HCT116 (cell line): ENCODE measurements at regions not wholly inside any gene's neighbourhood (a gene's known extent, or its start where the extent isn't known, plus 50 kb on each side); places are given as distances from the start of the nearest gene placed in this dataset.

Experiments
- ATAC-seq: fragments of 200-7000 bp; cut with Tn5 transposase; 2 replicates; pipeline ENCODE4 v1.9.1; 2020; ENCODE audit warnings: mild to moderate bottlenecking, moderate library complexity
- BruUV-seq: library from RNA; stranded (reverse); fragments of 400-500 nt; replicated peaks from 2 replicates; lab custom pipeline; 2021; lab: Mats Ljungman, UMichigan
- CTCF ChIA-PET: fragments of 300-600 bp; sonication (Branson Sonifier 250); formaldehyde crosslinking; loops from one replicate; lab custom pipeline; 2021; ENCODE audit warnings: antibody characterized with exemption; lab: Charles Lee
- POLR2A ChIA-PET: fragments of 300-600, 350-600 bp; sonication (Branson Sonifier 250); formaldehyde crosslinking; loops from one replicate; lab custom pipeline; 2021; ENCODE audit warnings: antibody characterized with exemption; lab: Charles Lee
- RAD21 ChIA-PET, 2 experiments: fragments of 300-600 bp; sonication (Branson Sonifier 250); formaldehyde crosslinking; loops; one replicate each; lab custom pipeline; 2023; ENCODE audit warnings: low total read pairs in 2 of 2; ENCODE audit not compliant: uncharacterized antibody in 2 of 2, unreplicated experiment in 2 of 2, low non-redundant PET in 1 of 2; lab: Charles Lee
- DNase-seq: peaks from one replicate; pipeline ENCODE4 v3.0.0-alpha.2; 2010; ENCODE audit warnings: low read depth, low spot score
- H2AFZ ChIP-seq: fragments of 200-600 bp; shearing (Covaris generic), sonication (generic); 2 replicates; pipeline ENCODE4 v1.6.1; 2017; ENCODE audit warnings: low read depth, mixed run types, mixed read lengths, antibody characterized with exemption, low read length; ENCODE audit not compliant: poor library complexity, severe bottlenecking
- H3K27ac ChIP-seq: 2 replicates; pipeline ENCODE4 v1.5.1; 2012; ENCODE audit warnings: low read depth, low read length
- H3K27me3 ChIP-seq: fragments of 200-600 bp; sonication (generic); 2 replicates; pipeline ENCODE4 v1.6.1; 2016; ENCODE audit warnings: mixed run types, low read length, mixed read lengths; ENCODE audit not compliant: insufficient read depth
- H3K36me3 ChIP-seq, 2 experiments: fragments of 200-500 bp in 1 of 2; fragments of 200-600 bp in 1 of 2; sonication (Bioruptor generic) in 1 of 2; sonication (generic) in 1 of 2; 2 replicates each; pipeline versions ENCODE4 v1.5.1 to v1.6.1; 2014 to 2016; ENCODE audit warnings: low read length in 2 of 2, inconsistent platforms in 1 of 2, mixed read lengths in 1 of 2, mixed run types in 1 of 2; ENCODE audit not compliant: insufficient read depth in 2 of 2, control insufficient read depth in 1 of 2
- H3K4me1 ChIP-seq, 2 experiments: fragments of 200-600 bp in 1 of 2; sonication (generic) in 1 of 2; 2 replicates each; pipeline versions ENCODE4 v1.5.1 to v1.6.1; 2012 to 2017; ENCODE audit warnings: low read length in 2 of 2, inconsistent platforms in 1 of 2, mild to moderate bottlenecking in 1 of 2, mixed read lengths in 1 of 2, mixed run types in 1 of 2, moderate library complexity in 1 of 2; ENCODE audit not compliant: insufficient read depth in 2 of 2, control insufficient read depth in 1 of 2
- H3K4me2 ChIP-seq: fragments of 200-600 bp; sonication (generic); 2 replicates; pipeline ENCODE4 v1.6.1; 2017; ENCODE audit warnings: mixed run types, low read length, mixed read lengths
- H3K4me3 ChIP-seq, 2 experiments: fragments of 200-600 bp in 1 of 2; sonication (generic) in 1 of 2; replicated peaks in 1 of 2; 2 replicates each; pipeline ENCODE4 v1.5.1; 2011 to 2016; ENCODE audit warnings: low read length in 2 of 2, control low read depth in 1 of 2, low read depth in 1 of 2, mild to moderate bottlenecking in 1 of 2, mixed read lengths in 1 of 2, mixed run types in 1 of 2
- H3K79me2 ChIP-seq: fragments of 200-600 bp; sonication (generic); 2 replicates; pipeline ENCODE4 v1.6.1; 2017; ENCODE audit warnings: mild to moderate bottlenecking, mixed run types, low read length, moderate library complexity, mixed read lengths; ENCODE audit not compliant: insufficient read depth
- H3K9ac ChIP-seq: fragments of 200-600 bp; sonication (generic); 2 replicates; pipeline ENCODE4 v1.6.1; 2016; ENCODE audit warnings: low read length, mixed read lengths
- H3K9me2 ChIP-seq: fragments of 200-600 bp; sonication (generic), shearing (Covaris generic); 2 replicates; pipeline ENCODE4 v1.6.1; 2017; ENCODE audit warnings: mixed run types, mild to moderate bottlenecking, moderate library complexity; ENCODE audit not compliant: insufficient read depth
- H3K9me3 ChIP-seq, 2 experiments: fragments of 200-500 bp in 1 of 2; fragments of 200-600 bp in 1 of 2; sonication (Bioruptor generic) in 1 of 2; sonication (generic) in 1 of 2; 2 replicates each; pipeline ENCODE4 v1.6.1; 2014 to 2017; ENCODE audit warnings: low read length in 2 of 2, mixed read lengths in 2 of 2, inconsistent platforms in 1 of 2, low read depth in 1 of 2, mild to moderate bottlenecking in 1 of 2, mixed run types in 1 of 2, moderate library complexity in 1 of 2; ENCODE audit not compliant: control insufficient read depth in 1 of 2, insufficient read depth in 1 of 2
- H4K20me1 ChIP-seq: fragments of 200-600 bp; sonication (generic), shearing (Covaris generic); 2 replicates; pipeline ENCODE4 v1.6.1; 2017; ENCODE audit warnings: mixed run types, mild to moderate bottlenecking, moderate library complexity; ENCODE audit not compliant: insufficient read depth
- CTCF ChIP-seq, 3 experiments: fragments of 200-600 bp in 1 of 3; sonication (generic) in 1 of 3; IDR thresholded peaks in 2 of 3; conservative IDR thresholded peaks in 1 of 3; 2 replicates each; pipeline ENCODE4 v1.5.1; 2012 to 2017; ENCODE audit warnings: low read depth in 2 of 3, low read length in 2 of 3, antibody characterized with exemption in 1 of 3, borderline replicate concordance in 1 of 3, control low read depth in 1 of 3, mild to moderate bottlenecking in 1 of 3, mixed read lengths in 1 of 3, mixed run types in 1 of 3, moderate library complexity in 1 of 3; ENCODE audit not compliant: insufficient read depth in 1 of 3
- ELF1 ChIP-seq: IDR thresholded peaks from 2 replicates; pipeline ENCODE4 v1.6.1; 2012; ENCODE audit warnings: low read depth, borderline replicate concordance
- EZH2 ChIP-seq: fragments of 200-600 bp; sonication (generic); IDR thresholded peaks from 2 replicates; pipeline ENCODE4 v1.6.1; 2017; ENCODE audit warnings: antibody characterized with exemption, mixed run types
- EZH2phosphoT487 ChIP-seq: fragments of 200-600 bp; IDR thresholded peaks from 2 replicates; pipeline ENCODE4 v1.6.1; 2018; ENCODE audit warnings: antibody characterized with exemption, borderline replicate concordance
- JUND ChIP-seq: IDR thresholded peaks from 2 replicates; pipeline ENCODE4 v1.6.1; 2012
- POLR2AphosphoS5 ChIP-seq: IDR thresholded peaks from 2 replicates; pipeline ENCODE4 v1.6.1; 2011; ENCODE audit warnings: mild to moderate bottlenecking, low read depth, low read length, moderate library complexity
- RAD21 ChIP-seq: IDR thresholded peaks from 2 replicates; pipeline ENCODE4 v1.6.1; 2012; ENCODE audit warnings: low read depth, mild to moderate bottlenecking
- SP1 ChIP-seq: IDR thresholded peaks from 2 replicates; pipeline ENCODE4 v1.6.1; 2012; ENCODE audit warnings: low read depth
- ZBTB33 ChIP-seq: IDR thresholded peaks from 2 replicates; pipeline ENCODE4 v1.6.1; 2011; ENCODE audit warnings: mild to moderate bottlenecking, low read length, moderate library complexity; ENCODE audit not compliant: insufficient replicate concordance; ENCODE audit errors: extremely low read depth
- ZFX ChIP-seq: fragments of 450-650 bp; IDR thresholded peaks from 2 replicates; pipeline ENCODE4 v1.6.1; 2017
- intact Hi-C: fragments of 100-400 bp; cut with micrococcal nuclease; formaldehyde crosslinking; loops from 2 replicates; pipeline ENCODE4 v1.10.0; 2022

DNA sequence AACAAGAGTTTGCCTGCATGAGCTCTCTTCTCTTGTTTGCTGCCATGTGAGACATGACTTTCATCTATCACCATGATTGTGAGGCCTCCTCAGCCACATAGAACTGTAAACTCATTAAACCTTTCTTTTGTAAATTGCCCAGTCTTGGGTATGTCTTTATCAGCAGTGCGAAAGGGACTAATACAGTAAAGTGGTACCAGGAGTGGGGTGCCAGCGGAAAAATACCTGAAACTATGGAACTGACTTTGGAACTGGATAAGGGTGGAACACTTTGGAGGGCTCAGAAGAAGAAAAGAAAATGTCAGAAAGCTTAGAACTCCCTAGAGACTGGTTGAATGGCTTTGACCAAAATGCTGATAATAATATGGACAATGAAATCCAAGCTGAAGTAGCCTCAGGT, 260.9 kb downstream of the DSC3 start:
- no peak for TF ChIP-seq POLR2AphosphoS5
- no peak for TF ChIP-seq ELF1
- TF ChIP-seq RAD21 = no peak
- TF ChIP-seq EZH2phosphoT487 = no peak
- no peak for TF ChIP-seq ZFX
- TF ChIP-seq CTCF (IDR thresholded peaks at IDR 0.05 in 2 of 3, conservative IDR thresholded peaks at IDR 0.05 in 1 of 3; ENCODE audit: borderline replicate concordance in 1 of 3, insufficient read depth in 1 of 3, low read depth in 2 of 3, low read length in 2 of 3) = no peak
- no peak for TF ChIP-seq SP1
- no peak for TF ChIP-seq ZBTB33
- TF ChIP-seq EZH2 = no peak
- TF ChIP-seq JUND = no peak
- TF ChIP-seq, all 23 proteins: peak for 0
- H3K79me2 ChIP-seq = no peaks in the 10 kb centered on the region
- no peak for DNase-seq
- CTCF ChIA-PET = no interaction called here
- RAD21 ChIA-PET = no interaction called here
- no peaks in the 10 kb centered on the region for H3K4me1 ChIP-seq
- no TSS peak for BruUV-seq
- peaks cover 0 to 3% of the 10 kb centered on the region in 2 experiments; a peak in 1 of 4 replicates for H3K9me3 ChIP-seq
- H3K36me3 ChIP-seq = no peaks in the 10 kb centered on the region
- intact Hi-C loops = no loop called here
- no peaks in the 10 kb centered on the region for H3K9me2 ChIP-seq
- H4K20me1 ChIP-seq = no peaks in the 10 kb centered on the region
- no peak overlapping the region for H3K4me3 ChIP-seq
- no peak for ATAC-seq
- H3K4me2 ChIP-seq = no peak overlapping the region
- H3K9ac ChIP-seq = no peak overlapping the region
- no peak overlapping the region for H2AFZ ChIP-seq
- H3K27ac ChIP-seq = no peak overlapping the region
- POLR2A ChIA-PET = no interaction called here
- H3K27me3 ChIP-seq = no peaks in the 10 kb centered on the region
